HCT116 (cell line): ENCODE measurements at regions not wholly inside any gene's neighbourhood (a gene's known extent, or its start where the extent isn't known, plus 50 kb on each side); places are given as distances from the start of the nearest gene placed in this dataset.

ENCODE experiments used
- ATAC-seq: fragments of 200-7000 bp; cut with Tn5 transposase; 2 replicates; pipeline ENCODE4 v1.9.1; 2020; ENCODE audit warnings: mild to moderate bottlenecking, moderate library complexity
- BruUV-seq: library from RNA; stranded (reverse); fragments of 400-500 nt; replicated peaks from 2 replicates; lab custom pipeline; 2021; lab: Mats Ljungman, UMichigan
- CTCF ChIA-PET: fragments of 300-600 bp; sonication (Branson Sonifier 250); formaldehyde crosslinking; loops from one replicate; lab custom pipeline; 2021; ENCODE audit warnings: antibody characterized with exemption; lab: Charles Lee
- POLR2A ChIA-PET: fragments of 300-600, 350-600 bp; sonication (Branson Sonifier 250); formaldehyde crosslinking; loops from one replicate; lab custom pipeline; 2021; ENCODE audit warnings: antibody characterized with exemption; lab: Charles Lee
- RAD21 ChIA-PET, 2 experiments: fragments of 300-600 bp; sonication (Branson Sonifier 250); formaldehyde crosslinking; loops; one replicate each; lab custom pipeline; 2023; ENCODE audit warnings: low total read pairs in 2 of 2; ENCODE audit not compliant: uncharacterized antibody in 2 of 2, unreplicated experiment in 2 of 2, low non-redundant PET in 1 of 2; lab: Charles Lee
- DNase-seq: peaks from one replicate; pipeline ENCODE4 v3.0.0-alpha.2; 2010; ENCODE audit warnings: low read depth, low spot score
- H2AFZ ChIP-seq: fragments of 200-600 bp; shearing (Covaris generic), sonication (generic); 2 replicates; pipeline ENCODE4 v1.6.1; 2017; ENCODE audit warnings: low read depth, mixed run types, mixed read lengths, antibody characterized with exemption, low read length; ENCODE audit not compliant: poor library complexity, severe bottlenecking
- H3K27ac ChIP-seq: 2 replicates; pipeline ENCODE4 v1.5.1; 2012; ENCODE audit warnings: low read depth, low read length
- H3K27me3 ChIP-seq: fragments of 200-600 bp; sonication (generic); 2 replicates; pipeline ENCODE4 v1.6.1; 2016; ENCODE audit warnings: mixed run types, low read length, mixed read lengths; ENCODE audit not compliant: insufficient read depth
- H3K36me3 ChIP-seq, 2 experiments: fragments of 200-500 bp in 1 of 2; fragments of 200-600 bp in 1 of 2; sonication (Bioruptor generic) in 1 of 2; sonication (generic) in 1 of 2; 2 replicates each; pipeline versions ENCODE4 v1.5.1 to v1.6.1; 2014 to 2016; ENCODE audit warnings: low read length in 2 of 2, inconsistent platforms in 1 of 2, mixed read lengths in 1 of 2, mixed run types in 1 of 2; ENCODE audit not compliant: insufficient read depth in 2 of 2, control insufficient read depth in 1 of 2
- H3K4me1 ChIP-seq, 2 experiments: fragments of 200-600 bp in 1 of 2; sonication (generic) in 1 of 2; 2 replicates each; pipeline versions ENCODE4 v1.5.1 to v1.6.1; 2012 to 2017; ENCODE audit warnings: low read length in 2 of 2, inconsistent platforms in 1 of 2, mild to moderate bottlenecking in 1 of 2, mixed read lengths in 1 of 2, mixed run types in 1 of 2, moderate library complexity in 1 of 2; ENCODE audit not compliant: insufficient read depth in 2 of 2, control insufficient read depth in 1 of 2
- H3K4me2 ChIP-seq: fragments of 200-600 bp; sonication (generic); 2 replicates; pipeline ENCODE4 v1.6.1; 2017; ENCODE audit warnings: mixed run types, low read length, mixed read lengths
- H3K4me3 ChIP-seq, 2 experiments: fragments of 200-600 bp in 1 of 2; sonication (generic) in 1 of 2; replicated peaks in 1 of 2; 2 replicates each; pipeline ENCODE4 v1.5.1; 2011 to 2016; ENCODE audit warnings: low read length in 2 of 2, control low read depth in 1 of 2, low read depth in 1 of 2, mild to moderate bottlenecking in 1 of 2, mixed read lengths in 1 of 2, mixed run types in 1 of 2
- H3K79me2 ChIP-seq: fragments of 200-600 bp; sonication (generic); 2 replicates; pipeline ENCODE4 v1.6.1; 2017; ENCODE audit warnings: mild to moderate bottlenecking, mixed run types, low read length, moderate library complexity, mixed read lengths; ENCODE audit not compliant: insufficient read depth
- H3K9ac ChIP-seq: fragments of 200-600 bp; sonication (generic); 2 replicates; pipeline ENCODE4 v1.6.1; 2016; ENCODE audit warnings: low read length, mixed read lengths
- H3K9me2 ChIP-seq: fragments of 200-600 bp; sonication (generic), shearing (Covaris generic); 2 replicates; pipeline ENCODE4 v1.6.1; 2017; ENCODE audit warnings: mixed run types, mild to moderate bottlenecking, moderate library complexity; ENCODE audit not compliant: insufficient read depth
- H3K9me3 ChIP-seq, 2 experiments: fragments of 200-500 bp in 1 of 2; fragments of 200-600 bp in 1 of 2; sonication (Bioruptor generic) in 1 of 2; sonication (generic) in 1 of 2; 2 replicates each; pipeline ENCODE4 v1.6.1; 2014 to 2017; ENCODE audit warnings: low read length in 2 of 2, mixed read lengths in 2 of 2, inconsistent platforms in 1 of 2, low read depth in 1 of 2, mild to moderate bottlenecking in 1 of 2, mixed run types in 1 of 2, moderate library complexity in 1 of 2; ENCODE audit not compliant: control insufficient read depth in 1 of 2, insufficient read depth in 1 of 2
- H4K20me1 ChIP-seq: fragments of 200-600 bp; sonication (generic), shearing (Covaris generic); 2 replicates; pipeline ENCODE4 v1.6.1; 2017; ENCODE audit warnings: mixed run types, mild to moderate bottlenecking, moderate library complexity; ENCODE audit not compliant: insufficient read depth
- ATF3 ChIP-seq: IDR thresholded peaks from 2 replicates; pipeline ENCODE4 v1.6.1; 2012
- CBX3 ChIP-seq: IDR thresholded peaks from 2 replicates; pipeline ENCODE4 v1.6.1; 2012; ENCODE audit warnings: low read depth
- CEBPB ChIP-seq: IDR thresholded peaks from 2 replicates; pipeline ENCODE4 v1.6.1; 2012; ENCODE audit warnings: low read depth
- CTCF ChIP-seq, 3 experiments: fragments of 200-600 bp in 1 of 3; sonication (generic) in 1 of 3; IDR thresholded peaks in 2 of 3; conservative IDR thresholded peaks in 1 of 3; 2 replicates each; pipeline ENCODE4 v1.5.1; 2012 to 2017; ENCODE audit warnings: low read depth in 2 of 3, low read length in 2 of 3, antibody characterized with exemption in 1 of 3, borderline replicate concordance in 1 of 3, control low read depth in 1 of 3, mild to moderate bottlenecking in 1 of 3, mixed read lengths in 1 of 3, mixed run types in 1 of 3, moderate library complexity in 1 of 3; ENCODE audit not compliant: insufficient read depth in 1 of 3
- FOSL1 ChIP-seq: IDR thresholded peaks from 2 replicates; pipeline ENCODE4 v1.6.1; 2012; ENCODE audit warnings: low read depth
- POLR2AphosphoS5 ChIP-seq: IDR thresholded peaks from 2 replicates; pipeline ENCODE4 v1.6.1; 2011; ENCODE audit warnings: mild to moderate bottlenecking, low read depth, low read length, moderate library complexity
- RAD21 ChIP-seq: IDR thresholded peaks from 2 replicates; pipeline ENCODE4 v1.6.1; 2012; ENCODE audit warnings: low read depth, mild to moderate bottlenecking
- SIN3A ChIP-seq: IDR thresholded peaks from 2 replicates; pipeline ENCODE4 v1.6.1; 2012; ENCODE audit warnings: low read depth
- TCF7L2 ChIP-seq: IDR thresholded peaks from 2 replicates; pipeline ENCODE4 v1.7.0; 2011; ENCODE audit warnings: borderline replicate concordance, inconsistent platforms; ENCODE audit not compliant: insufficient read depth, insufficient read length; ENCODE audit errors: extremely low read depth
- YY1 ChIP-seq: IDR thresholded peaks from 2 replicates; pipeline ENCODE4 v1.6.1; 2011; ENCODE audit warnings: low read length, low read depth, moderate library complexity, mild to moderate bottlenecking; ENCODE audit not compliant: insufficient replicate concordance; ENCODE audit errors: extremely low read depth
- ZNF274 ChIP-seq: fragments of 200-500 bp; sonication (Bioruptor generic); IDR thresholded peaks from 2 replicates; pipeline ENCODE4 v1.6.1; 2014; ENCODE audit warnings: mild to moderate bottlenecking, low read depth, low read length, inconsistent platforms
- intact Hi-C: fragments of 100-400 bp; cut with micrococcal nuclease; formaldehyde crosslinking; loops from 2 replicates; pipeline ENCODE4 v1.10.0; 2022

GRCh38 chr3:36650271-36650671 lies 114.1 kb downstream of the DCLK3 start:
- Histone ChIP-seq H3K79me2 (no peaks in the 10 kb centered on the region), H3K36me3 (no peaks in the 10 kb centered on the region), H3K9me3 (no peaks in the 10 kb centered on the region), H3K9me2 (no peaks in the 10 kb centered on the region), H4K20me1 (no peaks in the 10 kb centered on the region; the same call in 1 of the 2 replicates), H3K4me3 (no peak overlapping the region), H3K9ac (no peak overlapping the region)
- POLR2A ChIA-PET, result no interaction called here
- DNase-seq (no peak), ATAC-seq (no peak)
- intact Hi-C loops, result no loop called here
- RAD21 ChIA-PET, result no interaction called here
- TF ChIP-seq CTCF (IDR thresholded peaks at IDR 0.05 in 2 of 3, conservative IDR thresholded peaks at IDR 0.05 in 1 of 3; ENCODE audit: borderline replicate concordance in 1 of 3, insufficient read depth in 1 of 3, low read depth in 2 of 3, low read length in 2 of 3), result no peak
- no peak for TF ChIP-seq RAD21
- TF ChIP-seq CEBPB, result no peak
- no peak for TF ChIP-seq ATF3
- TF ChIP-seq, all 23 proteins: peak for 0
- no TSS peak for BruUV-seq
- H3K4me1 ChIP-seq, result peaks cover 0 to 18% of the 10 kb centered on the region in 2 experiments; a peak in 2 of 4 replicates
- H3K27me3 ChIP-seq, result peaks cover 23% of the 10 kb centered on the region
- H3K27ac ChIP-seq, result no peak overlapping the region
- CTCF ChIA-PET, result no interaction called here
- H2AFZ ChIP-seq, result no peak overlapping the region
- no peak overlapping the region for H3K4me2 ChIP-seq

- ATAC-seq (no peak), DNase-seq (no peak)
- no peak for TF ChIP-seq POLR2AphosphoS5
- TF ChIP-seq ZNF274, result no peak
- TF ChIP-seq YY1, result no peak
- TF ChIP-seq ATF3, result no peak
- no peak for TF ChIP-seq FOSL1
- no peak for TF ChIP-seq CBX3
- no peak for TF ChIP-seq TCF7L2
- TF ChIP-seq SIN3A, result no peak
- no peak overlapping the region for H3K27ac ChIP-seq
- H3K27me3 ChIP-seq, result peaks cover 29% of the 10 kb centered on the region
- H3K79me2 ChIP-seq, result no peaks in the 10 kb centered on the region
- no peak overlapping the region for H3K4me2 ChIP-seq
- no peak overlapping the region for H2AFZ ChIP-seq
- CTCF ChIA-PET, result no interaction called here
- intact Hi-C loops, result no loop called here
- H3K4me1 ChIP-seq, result peaks cover 0 to 18% of the 10 kb centered on the region in 2 experiments; a peak in 2 of 4 replicates
- H3K36me3 ChIP-seq, result no peaks in the 10 kb centered on the region
- H3K9me3 ChIP-seq, result no peaks in the 10 kb centered on the region
- H3K9ac ChIP-seq, result no peak overlapping the region
- no peak overlapping the region for H3K4me3 ChIP-seq
- RAD21 ChIA-PET, result no interaction called here
- POLR2A ChIA-PET, result no interaction called here
- H4K20me1 ChIP-seq, result no peaks in the 10 kb centered on the region; the same call in 1 of the 2 replicates
- no TSS peak for BruUV-seq
- H3K9me2 ChIP-seq, result no peaks in the 10 kb centered on the region
Measured at GRCh38 chr3:36649125-36649524, 115.2 kb downstream of the DCLK3 start.
